ENCODE measurements at regions not wholly inside any gene's neighbourhood (a gene's known extent, or its start where the extent isn't known, plus 50 kb on each side); places are given as distances from the start of the nearest gene placed in this dataset.
"Not testable (repeated sequence)": the region's sequence is repeated elsewhere in the genome, so short reads cannot be mapped to it uniquely, and the experiment has no call there.

GRCh38 chr6:169933839-169934698 lies 182.6 kb downstream of the ERMARD start:
- no peak for DNase-seq

- no peak for DNase-seq
Observed at GRCh38 chr6:169933251-169933821, 181.9 kb downstream of the ERMARD start.

GRCh38 chr6:169932491-169932890 lies 181.1 kb downstream of the ERMARD start:
- no peak for DNase-seq

- DNase-seq, result no peak
Observed at GRCh38 chr6:169931261-169931660, 179.8 kb downstream of the ERMARD start.

GRCh38 chr6:169930799-169931198 lies 179.4 kb downstream of the ERMARD start:
- no peak for DNase-seq

- no peak for DNase-seq
Observed at GRCh38 chr6:169927711-169928110, 176.3 kb downstream of the ERMARD start.

GRCh38 chr6:169926617-169927417 lies 175.4 kb downstream of the ERMARD start:
- no peak for DNase-seq

- DNase-seq, result no peak
Observed at GRCh38 chr6:169923468-169924464, 172.3 kb downstream of the ERMARD start.

GRCh38 chr6:169921853-169922824 lies 170.7 kb downstream of the ERMARD start:
- DNase-seq, result peak; percentile 34 to 35

- DNase-seq, result no peak
Observed at GRCh38 chr6:169921217-169921616, 169.8 kb downstream of the ERMARD start.

- no peak for DNase-seq
Observed at GRCh38 chr6:169920359-169921020, 169.1 kb downstream of the ERMARD start.

- no peak for DNase-seq
Observed at GRCh38 chr6:169918954-169919549, 167.6 kb downstream of the ERMARD start.

GRCh38 chr6:169918239-169918953 lies 167.0 kb downstream of the ERMARD start:
- DNase-seq, result no peak

- DNase-seq, result no peak
Observed at GRCh38 chr6:169917153-169917552, 165.7 kb downstream of the ERMARD start.

GRCh38 chr6:169915769-169916550 lies 164.5 kb downstream of the ERMARD start:
- no peak for DNase-seq

- not testable (repeated sequence) for DNase-seq
Observed at GRCh38 chr6:169913745-169914144, 162.3 kb downstream of the ERMARD start.

GRCh38 chr6:169913096-169913638 lies 161.7 kb downstream of the ERMARD start:
- no peak for DNase-seq
